SU-DHL-6 (cell line): ENCODE measurements at regions not wholly inside any gene's neighbourhood (a gene's known extent, or its start where the extent isn't known, plus 50 kb on each side); places are given as distances from the start of the nearest gene placed in this dataset.

Source experiments
- H2AFZ ChIP-seq: fragments of 200-600 bp; sonication (generic); 2 replicates; pipeline ENCODE4 v1.6.1; 2014; ENCODE audit warnings: low read depth, mild to moderate bottlenecking, moderate library complexity, mixed read lengths, antibody characterized with exemption, low read length; ENCODE audit not compliant: severe bottlenecking
- H3F3A ChIP-seq: fragments of 200-600 bp; shearing (Covaris generic); 2 replicates; pipeline ENCODE4 v1.6.0; 2016; ENCODE audit warnings: antibody characterized with exemption, mild to moderate bottlenecking; ENCODE audit not compliant: insufficient read depth
- H3K27ac ChIP-seq: fragments of 200-600 bp; sonication (generic); 2 replicates; pipeline ENCODE4 v1.5.1; 2016; ENCODE audit warnings: low read depth, mild to moderate bottlenecking, low read length, moderate library complexity, mixed read lengths
- H3K27me3 ChIP-seq: fragments of 200-600 bp; sonication (generic), shearing (Covaris generic); 2 replicates; pipeline ENCODE4 v1.6.0; 2014; ENCODE audit warnings: mild to moderate bottlenecking, low read length
- H3K36me3 ChIP-seq: fragments of 200-600 bp; sonication (generic); 2 replicates; pipeline ENCODE4 v1.6.1; 2014; ENCODE audit warnings: mild to moderate bottlenecking, low read length, mixed read lengths
- H3K4me2 ChIP-seq: fragments of 300-600, 200-600 bp; shearing (Covaris generic), sonication (generic); 2 replicates; pipeline ENCODE4 v1.6.0; 2014; ENCODE audit warnings: low read length, low read depth, mild to moderate bottlenecking; ENCODE audit not compliant: poor library complexity, severe bottlenecking
- H3K4me3 ChIP-seq: fragments of 200-600 bp; sonication (generic); 2 replicates; pipeline ENCODE4 v1.5.1; 2014; ENCODE audit warnings: antibody characterized with exemption, low read length, mild to moderate bottlenecking, mixed read lengths; ENCODE audit not compliant: insufficient read depth, poor library complexity, severe bottlenecking
- H3K79me2 ChIP-seq: fragments of 200-600 bp; sonication (generic); 2 replicates; pipeline ENCODE4 v1.6.1; 2014; ENCODE audit warnings: mild to moderate bottlenecking, low read length, moderate library complexity; ENCODE audit not compliant: insufficient read depth
- H3K9ac ChIP-seq: fragments of 200-600 bp; sonication (generic); 2 replicates; pipeline ENCODE4 v1.7.0; 2014; ENCODE audit warnings: mild to moderate bottlenecking, low read length
- H3K9me2 ChIP-seq: fragments of 200-600 bp; sonication (generic); replicated peaks from 2 replicates; pipeline ENCODE4 v1.6.1; 2014; ENCODE audit warnings: low read length; ENCODE audit not compliant: insufficient read depth
- H3K9me3 ChIP-seq: fragments of 200-600 bp; sonication (generic); 2 replicates; pipeline ENCODE4 v1.6.1; 2014; ENCODE audit warnings: low read length, mixed read lengths; ENCODE audit not compliant: insufficient read depth
- H4K20me1 ChIP-seq: fragments of 200-600 bp; sonication (generic); 2 replicates; pipeline ENCODE4 v1.6.1; 2014; ENCODE audit warnings: low read depth, mild to moderate bottlenecking, antibody characterized with exemption, low read length, moderate library complexity, mixed read lengths
- EZH2phosphoT487 ChIP-seq: fragments of 200-600 bp; sonication (generic), shearing (Covaris generic); conservative IDR thresholded peaks from 2 replicates; pipeline ENCODE4 v1.6.1; 2018; ENCODE audit warnings: mild to moderate bottlenecking, antibody characterized with exemption, low read length, moderate library complexity, mixed read lengths
- TF ChIP-seq, protein P1 (sequence below): fragments of 200-600 bp; sonication (generic); IDR thresholded peaks from one replicate; pipeline ENCODE4 v1.5.1; 2017; ENCODE audit warnings: antibody characterized with exemption, mild to moderate bottlenecking, low read length, moderate library complexity; ENCODE audit not compliant: insufficient read depth, poor library complexity, severe bottlenecking

DNA sequence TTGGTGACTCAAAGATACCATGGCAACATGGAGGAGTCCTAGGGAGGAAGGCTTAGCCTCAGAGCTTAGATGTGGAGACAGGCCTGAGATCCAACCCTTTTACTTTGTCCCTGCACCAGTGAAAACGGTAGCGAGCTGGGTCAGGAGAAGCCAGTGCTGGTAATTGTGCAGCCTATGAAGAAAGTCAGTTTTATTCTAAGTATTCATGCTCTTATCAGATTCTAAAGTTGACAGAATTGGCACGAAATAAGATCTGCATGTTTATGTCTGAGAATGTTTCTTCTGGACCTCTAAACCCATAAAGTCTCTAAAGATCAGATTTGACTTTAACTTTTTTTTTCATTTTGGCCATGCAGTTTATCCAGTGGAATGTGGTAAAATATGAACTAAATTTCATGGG is 93.8 kb downstream of the SCG2 start:
- no peaks in the 10 kb centered on the region for H3K9me3 ChIP-seq
- no peaks in the 10 kb centered on the region for H3K27me3 ChIP-seq
- no peaks in the 10 kb centered on the region for H3K9me2 ChIP-seq
- TF ChIP-seq, protein P1, sequence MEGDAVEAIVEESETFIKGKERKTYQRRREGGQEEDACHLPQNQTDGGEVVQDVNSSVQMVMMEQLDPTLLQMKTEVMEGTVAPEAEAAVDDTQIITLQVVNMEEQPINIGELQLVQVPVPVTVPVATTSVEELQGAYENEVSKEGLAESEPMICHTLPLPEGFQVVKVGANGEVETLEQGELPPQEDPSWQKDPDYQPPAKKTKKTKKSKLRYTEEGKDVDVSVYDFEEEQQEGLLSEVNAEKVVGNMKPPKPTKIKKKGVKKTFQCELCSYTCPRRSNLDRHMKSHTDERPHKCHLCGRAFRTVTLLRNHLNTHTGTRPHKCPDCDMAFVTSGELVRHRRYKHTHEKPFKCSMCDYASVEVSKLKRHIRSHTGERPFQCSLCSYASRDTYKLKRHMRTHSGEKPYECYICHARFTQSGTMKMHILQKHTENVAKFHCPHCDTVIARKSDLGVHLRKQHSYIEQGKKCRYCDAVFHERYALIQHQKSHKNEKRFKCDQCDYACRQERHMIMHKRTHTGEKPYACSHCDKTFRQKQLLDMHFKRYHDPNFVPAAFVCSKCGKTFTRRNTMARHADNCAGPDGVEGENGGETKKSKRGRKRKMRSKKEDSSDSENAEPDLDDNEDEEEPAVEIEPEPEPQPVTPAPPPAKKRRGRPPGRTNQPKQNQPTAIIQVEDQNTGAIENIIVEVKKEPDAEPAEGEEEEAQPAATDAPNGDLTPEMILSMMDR, result no peak
- TF ChIP-seq EZH2phosphoT487, result no peak
- H3K36me3 ChIP-seq, result no peaks in the 10 kb centered on the region
- H2AFZ ChIP-seq, result no peak overlapping the region
- no peak overlapping the region for H3K4me2 ChIP-seq
- no peak overlapping the region for H3K4me3 ChIP-seq
- H4K20me1 ChIP-seq, result no peaks in the 10 kb centered on the region
- no peaks in the 10 kb centered on the region for H3F3A ChIP-seq
- no peak overlapping the region for H3K9ac ChIP-seq
- no peaks in the 10 kb centered on the region for H3K79me2 ChIP-seq
- no peak overlapping the region for H3K27ac ChIP-seq

DNA sequence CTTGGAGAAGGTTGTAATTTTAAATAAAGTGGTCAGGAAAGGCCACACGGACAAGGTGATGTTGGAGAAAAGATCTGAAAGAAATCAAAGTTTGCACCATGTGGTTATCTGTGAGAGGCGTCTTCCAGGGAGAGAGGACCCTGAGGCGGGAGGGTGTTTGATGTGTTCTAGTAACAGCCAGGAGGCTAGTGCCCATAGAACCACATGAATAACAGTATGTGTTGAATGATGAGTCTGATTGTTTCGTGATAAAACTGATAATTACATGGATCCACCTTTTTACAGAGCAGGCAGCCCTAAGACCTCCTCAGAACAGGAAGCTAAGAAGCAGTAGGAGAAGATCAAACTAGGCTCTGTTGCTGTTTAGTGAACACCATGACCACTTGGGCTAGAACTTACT is 91.4 kb downstream of the SCG2 start:
- H3K36me3 ChIP-seq, result no peaks in the 10 kb centered on the region
- no peaks in the 10 kb centered on the region for H3K79me2 ChIP-seq
- no peak for TF ChIP-seq EZH2phosphoT487
- TF ChIP-seq, protein P1, result no peak
- no peaks in the 10 kb centered on the region for H3K9me3 ChIP-seq
- H2AFZ ChIP-seq, result no peak overlapping the region
- no peak overlapping the region for H3K4me2 ChIP-seq
- no peaks in the 10 kb centered on the region for H4K20me1 ChIP-seq
- H3K9ac ChIP-seq, result no peak overlapping the region
- no peak overlapping the region for H3K27ac ChIP-seq
- H3K4me3 ChIP-seq, result no peak overlapping the region
- H3K9me2 ChIP-seq, result no peaks in the 10 kb centered on the region
- no peaks in the 10 kb centered on the region for H3F3A ChIP-seq
- H3K27me3 ChIP-seq, result no peaks in the 10 kb centered on the region

DNA sequence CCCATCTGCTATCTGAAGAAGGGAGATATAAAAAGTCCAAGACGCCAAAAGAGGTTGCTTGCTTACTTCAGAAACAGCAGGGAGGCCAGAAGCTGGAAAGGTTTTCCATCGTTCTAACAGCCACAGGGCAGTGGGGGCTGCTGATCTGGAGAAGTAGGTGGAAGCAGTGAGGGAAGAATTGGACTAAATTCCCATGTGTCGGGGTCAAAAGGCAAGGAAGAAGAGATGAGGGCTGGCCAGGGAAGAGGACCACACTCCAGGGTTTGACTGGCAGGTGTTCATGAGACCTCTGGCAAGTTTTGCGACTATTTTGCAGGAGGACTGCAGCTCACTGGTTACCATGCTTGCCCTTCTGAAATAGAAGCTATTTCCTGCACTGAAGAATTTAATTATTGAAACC is 91.0 kb downstream of the SCG2 start:
- no peaks in the 10 kb centered on the region for H3F3A ChIP-seq
- no peaks in the 10 kb centered on the region for H4K20me1 ChIP-seq
- H3K9ac ChIP-seq, result no peak overlapping the region
- H2AFZ ChIP-seq, result no peak overlapping the region
- no peak overlapping the region for H3K4me3 ChIP-seq
- H3K27ac ChIP-seq, result no peak overlapping the region
- H3K36me3 ChIP-seq, result no peaks in the 10 kb centered on the region
- H3K9me3 ChIP-seq, result no peaks in the 10 kb centered on the region
- no peaks in the 10 kb centered on the region for H3K27me3 ChIP-seq
- no peaks in the 10 kb centered on the region for H3K79me2 ChIP-seq
- TF ChIP-seq EZH2phosphoT487, result no peak
- TF ChIP-seq, protein P1, result no peak
- no peaks in the 10 kb centered on the region for H3K9me2 ChIP-seq
- H3K4me2 ChIP-seq, result no peak overlapping the region
